NCI-H748 (cell line): ENCODE measurements at regions not wholly inside any gene's neighbourhood (a gene's known extent, or its start where the extent isn't known, plus 50 kb on each side); places are given as distances from the start of the nearest gene placed in this dataset.

Experiments used
- DNase-seq: peaks from one replicate; lab custom pipeline; 2025; ENCODE audit not compliant: unreplicated experiment; lab: John Stamatoyannopoulos, UW

- no peak for DNase-seq
These were observed 262.4 kb downstream of the INSIG2 start for GRCh38 chr2:118350621-118351020.

GRCh38 chr2:118349365-118349764 lies 261.1 kb downstream of the INSIG2 start:
- no peak for DNase-seq

GRCh38 chr2:118348380-118349034 lies 260.2 kb downstream of the INSIG2 start:
- no peak for DNase-seq

GRCh38 chr2:118345465-118345864 lies 257.2 kb downstream of the INSIG2 start:
- no peak for DNase-seq

- no peak for DNase-seq
These were observed 251.8 kb downstream of the INSIG2 start for GRCh38 chr2:118340103-118340502.

- DNase-seq: no peak
These were observed 251.1 kb downstream of the INSIG2 start for GRCh38 chr2:118339386-118339785.

GRCh38 chr2:118333664-118334063 lies 245.4 kb downstream of the INSIG2 start:
- DNase-seq: no peak

GRCh38 chr2:118325321-118325955 lies 237.2 kb downstream of the INSIG2 start:
- no peak for DNase-seq

- no peak for DNase-seq
These were observed 234.1 kb downstream of the INSIG2 start for GRCh38 chr2:118322406-118322805.

- DNase-seq: peak; percentile 17
These were observed 233.3 kb downstream of the INSIG2 start for GRCh38 chr2:118321432-118322105.

- DNase-seq: no peak
These were observed 232.4 kb downstream of the INSIG2 start for GRCh38 chr2:118320658-118321057.

- no peak for DNase-seq
These were observed 231.9 kb downstream of the INSIG2 start for GRCh38 chr2:118320196-118320595.

- no peak for DNase-seq
These were observed 231.0 kb downstream of the INSIG2 start for GRCh38 chr2:118319271-118319684.

GRCh38 chr2:118315606-118316005 lies 227.3 kb downstream of the INSIG2 start:
- DNase-seq: no peak

GRCh38 chr2:118312969-118313756 lies 224.9 kb downstream of the INSIG2 start:
- no peak for DNase-seq

- DNase-seq: peak; percentile 13
These were observed 222.6 kb downstream of the INSIG2 start for GRCh38 chr2:118310681-118311429.

GRCh38 chr2:118309946-118310680 lies 221.8 kb downstream of the INSIG2 start:
- peak; percentile 68 for DNase-seq

GRCh38 chr2:118309257-118309945 lies 221.1 kb downstream of the INSIG2 start:
- peak; percentile 26 for DNase-seq

GRCh38 chr2:118307864-118308263 lies 219.6 kb downstream of the INSIG2 start:
- DNase-seq: no peak
